Gastrocnemius medialis (tissue), 4 donors: ENCODE measurements at regions not wholly inside any gene's neighbourhood (a gene's known extent, or its start where the extent isn't known, plus 50 kb on each side); places are given as distances from the start of the nearest gene placed in this dataset.

Experiments used
- CTCF ChIP-seq, 5 experiments: fragments of 450-650 bp in 3 of 5; fragments of 200-600 bp in 2 of 5; sonication (generic) in 2 of 5; IDR thresholded peaks in 4 of 5; conservative IDR thresholded peaks in 1 of 5; 1 replicate in 4 of 5; 2 replicates in 1 of 5; pipeline ENCODE4 v1.5.1; 2016 to 2019; ENCODE audit warnings: antibody characterized with exemption in 5 of 5, mild to moderate bottlenecking in 3 of 5, moderate library complexity in 3 of 5
- POLR2A ChIP-seq, 2 donors: fragments of 450-650 bp; IDR thresholded peaks; one replicate each; pipeline ENCODE4 v1.6.1; 2017; ENCODE audit warnings: antibody characterized with exemption in 2 of 2, mild to moderate bottlenecking in 2 of 2, moderate library complexity in 2 of 2

DNA sequence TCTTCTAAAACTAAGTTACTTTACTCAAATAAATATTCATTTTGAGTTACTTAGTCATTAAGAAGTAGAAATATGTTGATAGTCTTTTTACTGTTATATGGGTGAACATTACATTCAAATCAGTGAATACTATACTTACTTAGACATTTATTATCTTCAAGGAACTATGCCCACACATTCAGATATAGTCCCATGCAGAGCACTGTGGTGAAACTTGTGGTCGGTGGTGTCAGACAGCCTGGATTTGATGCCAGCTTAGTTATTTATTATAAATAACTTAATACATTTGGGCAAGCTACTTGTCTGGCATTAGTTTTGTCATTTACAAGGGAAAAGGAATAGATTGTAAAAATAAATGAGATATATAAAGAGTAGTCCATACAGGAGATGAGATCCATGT is 149.5 kb downstream of the RAP2B start:
- TF ChIP-seq CTCF (IDR thresholded peaks at IDR 0.05 in 4 of 5, conservative IDR thresholded peaks at IDR 0.05 in 1 of 5) (no peak), POLR2A (IDR thresholded peaks at IDR 0.05) (no peak)
